GM10248 (cell line): ENCODE measurements at regions not wholly inside any gene's neighbourhood (a gene's known extent, or its start where the extent isn't known, plus 50 kb on each side); places are given as distances from the start of the nearest gene placed in this dataset.
"Not testable (repeated sequence)": the region's sequence is repeated elsewhere in the genome, so short reads cannot be mapped to it uniquely, and the experiment has no call there.

ENCODE experiments used
- CTCF ChIA-PET: fragments of 300-600 bp; sonication (Branson Sonifier 250); formaldehyde crosslinking; extraction: SDS; loops from one replicate; lab custom pipeline; 2021; ENCODE audit warnings: antibody characterized with exemption; lab: Yijun Ruan, JAX
- POLR2A ChIA-PET: fragments of 350-650 bp; sonication (Branson Sonifier 250); formaldehyde crosslinking; extraction: SDS; loops from one replicate; lab custom pipeline; 2020; ENCODE audit warnings: antibody characterized with exemption; lab: Yijun Ruan, JAX
- DNase-seq: peaks from one replicate; pipeline ENCODE4 v3.0.0; 2012; ENCODE audit errors: extremely low spot score
- CTCF ChIP-seq: IDR thresholded peaks from 2 replicates; pipeline ENCODE4 v1.5.1; 2012; ENCODE audit warnings: mild to moderate bottlenecking, low read depth; ENCODE audit errors: extremely low read depth, missing control alignments, control extremely low read depth

- ChIA-PET POLR2A (no interaction called here), CTCF (interaction anchor here (1.4 kb wide), 1 partner anchor 9 kb away, joined by 4 read pairs; no protein-coding TSS in a partner anchor)
- no peak for DNase-seq
- TF ChIP-seq CTCF = no peak
Measured at GRCh38 chr9:78112406-78112805, 80.8 kb upstream of the GNAQ start.

GRCh38 chr9:78112004-78112403, 80.4 kb upstream of the GNAQ start:
- ChIA-PET POLR2A (no interaction called here), CTCF (interaction anchor here (1.4 kb wide), 1 partner anchor 10 kb away, joined by 4 read pairs; no protein-coding TSS in a partner anchor)
- no peak for DNase-seq
- TF ChIP-seq CTCF = no peak

- no peak for DNase-seq
- POLR2A ChIA-PET = no interaction called here
- TF ChIP-seq CTCF = no peak
- CTCF ChIA-PET = no interaction called here
Measured at GRCh38 chr9:78109075-78109474, 77.5 kb upstream of the GNAQ start.

- DNase-seq, POLR2A ChIA-PET: not testable (repeated sequence)
- CTCF ChIA-PET = interaction anchor here (1.0 kb wide), 2 partner anchors 9 to 16 kb away, joined by 3 to 4 read pairs; no protein-coding TSS in a partner anchor
Measured at GRCh38 chr9:78106586-78106985, 75.0 kb upstream of the GNAQ start.

GRCh38 chr9:78103971-78104433, 72.4 kb upstream of the GNAQ start:
- no peak for TF ChIP-seq CTCF
- CTCF ChIA-PET = interaction anchor here (3.2 kb wide), 1 partner anchor 12 kb away, joined by 18 read pairs; no protein-coding TSS in a partner anchor
- DNase-seq = no peak
- POLR2A ChIA-PET = no interaction called here

- ChIA-PET CTCF (interaction anchor here (1.1 to 3.2 kb wide), 4 partner anchors 12 to 127 kb away, joined by 3 to 18 read pairs (median 3); no protein-coding TSS in a partner anchor), POLR2A (no interaction called here)
- DNase-seq = no peak
- no peak for TF ChIP-seq CTCF
Measured at GRCh38 chr9:78101247-78101646, 69.6 kb upstream of the GNAQ start.

- TF ChIP-seq CTCF = no peak
- CTCF ChIA-PET = interaction anchor here (1.1 to 1.2 kb wide), 2 partner anchors 11 to 19 kb away, joined by 3 to 5 read pairs; no protein-coding TSS in a partner anchor
- DNase-seq = no peak
- POLR2A ChIA-PET = no interaction called here
Measured at GRCh38 chr9:78097541-78097940, 65.9 kb upstream of the GNAQ start.
